ENCODE measurements at regions not wholly inside any gene's neighbourhood (a gene's known extent, or its start where the extent isn't known, plus 50 kb on each side); places are given as distances from the start of the nearest gene placed in this dataset.
"Not testable (repeated sequence)": the region's sequence is repeated elsewhere in the genome, so short reads cannot be mapped to it uniquely, and the experiment has no call there.

- no peak for DNase-seq (ENCODE audit: low read depth in 2 of 2)
Measured at GRCh38 chr2:193222454-193222853, 1027.7 kb upstream of the TMEFF2 start.

- no peak for DNase-seq (ENCODE audit: low read depth in 2 of 2)
Measured at GRCh38 chr2:193219413-193219812, 1024.7 kb upstream of the TMEFF2 start.

- no peak for DNase-seq (ENCODE audit: low read depth in 2 of 2)
Measured at GRCh38 chr2:193201583-193201982, 1006.9 kb upstream of the TMEFF2 start.

- DNase-seq (ENCODE audit: low read depth in 2 of 2) = no peak
Measured at GRCh38 chr2:193199322-193199721, 1004.6 kb upstream of the TMEFF2 start.

DNA sequence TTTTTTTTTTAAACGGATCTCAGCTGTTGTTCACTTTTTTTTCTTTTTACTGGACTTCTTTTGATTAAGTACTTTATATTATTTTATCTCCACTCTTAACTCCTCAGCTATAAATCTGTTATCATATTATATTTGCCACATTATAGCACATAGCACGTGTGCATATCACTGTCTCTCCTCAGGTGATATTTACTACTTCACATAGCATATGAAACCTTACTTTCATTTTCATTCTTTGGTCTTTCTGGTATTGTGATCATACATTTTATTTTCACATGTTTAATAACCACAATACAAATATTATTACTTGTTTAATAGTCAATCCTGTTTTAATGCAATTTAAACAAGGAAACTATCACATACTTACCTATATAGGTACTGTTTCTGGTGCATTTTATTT is 993.1 kb upstream of the TMEFF2 start:
- DNase-seq (ENCODE audit: low read depth in 2 of 2) = no peak

- DNase-seq (ENCODE audit: low read depth in 2 of 2) = not testable (repeated sequence)
Measured at GRCh38 chr2:193170981-193171380, 976.2 kb upstream of the TMEFF2 start.

DNA sequence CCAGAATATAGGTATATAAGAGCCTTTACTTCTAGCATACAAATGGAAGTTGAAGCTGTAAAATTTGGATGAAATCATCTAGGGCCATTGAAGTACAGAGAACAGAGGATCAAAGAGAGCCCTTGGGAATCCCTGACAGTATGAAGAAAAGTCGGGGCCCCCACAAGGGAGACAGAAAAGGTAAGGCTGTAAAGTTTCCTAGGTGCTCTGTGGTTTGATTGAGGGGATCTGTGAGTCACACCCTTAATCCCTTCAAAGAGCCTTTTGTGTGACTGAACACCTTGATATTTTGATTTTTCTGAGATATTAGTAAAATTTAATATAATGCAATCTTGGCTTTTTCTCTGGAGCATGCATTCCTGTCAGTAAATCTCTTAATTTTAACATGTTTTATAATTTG is 961.7 kb upstream of the TMEFF2 start:
- DNase-seq (ENCODE audit: low read depth in 2 of 2) = no peak

DNA sequence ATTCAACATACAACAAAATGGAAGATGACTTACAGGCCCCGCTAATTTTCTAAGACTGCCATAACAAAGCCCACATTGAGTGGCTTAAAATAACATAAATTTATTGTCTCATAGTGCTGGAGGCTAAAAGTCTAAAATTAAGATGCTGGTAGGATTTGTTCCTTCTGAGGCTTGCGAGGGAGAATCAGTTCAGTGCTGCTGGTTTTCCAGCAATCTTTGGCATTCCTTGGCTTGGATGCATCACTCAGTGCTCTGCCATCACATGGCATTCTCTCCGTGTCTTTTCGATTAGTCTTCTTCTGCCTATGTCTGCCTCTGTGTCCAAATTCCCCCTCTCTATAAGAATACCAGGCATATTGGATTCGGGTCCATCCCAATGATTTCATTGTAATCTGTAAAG is 959.3 kb upstream of the TMEFF2 start:
- no peak for DNase-seq (ENCODE audit: low read depth in 2 of 2)

GRCh38 chr2:193153576-193153975 is 958.8 kb upstream of the TMEFF2 start:
- no peak for DNase-seq (ENCODE audit: low read depth in 2 of 2)

GRCh38 chr2:193142467-193142866 is 947.7 kb upstream of the TMEFF2 start:
- not testable (repeated sequence) for DNase-seq (ENCODE audit: low read depth in 2 of 2)

DNA sequence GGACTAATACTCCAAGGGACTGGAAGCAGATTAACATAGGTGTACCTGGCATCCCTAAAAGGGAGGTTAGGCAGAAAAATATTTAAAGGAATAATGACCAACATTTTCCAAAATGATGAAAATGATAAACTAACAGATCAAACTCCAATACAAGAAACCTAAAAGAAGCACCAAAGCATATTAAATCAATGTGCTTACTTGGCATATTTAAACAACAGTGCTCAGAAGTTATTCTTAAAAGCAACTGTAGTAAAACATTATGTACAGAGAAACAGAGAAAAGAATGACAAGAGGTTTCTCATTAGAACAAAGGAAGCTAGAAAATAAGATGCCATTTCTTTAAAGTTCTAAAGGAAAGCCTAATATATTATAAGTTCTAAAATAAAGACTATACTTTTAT is 947.3 kb upstream of the TMEFF2 start:
- DNase-seq (ENCODE audit: low read depth in 2 of 2) = no peak

DNA sequence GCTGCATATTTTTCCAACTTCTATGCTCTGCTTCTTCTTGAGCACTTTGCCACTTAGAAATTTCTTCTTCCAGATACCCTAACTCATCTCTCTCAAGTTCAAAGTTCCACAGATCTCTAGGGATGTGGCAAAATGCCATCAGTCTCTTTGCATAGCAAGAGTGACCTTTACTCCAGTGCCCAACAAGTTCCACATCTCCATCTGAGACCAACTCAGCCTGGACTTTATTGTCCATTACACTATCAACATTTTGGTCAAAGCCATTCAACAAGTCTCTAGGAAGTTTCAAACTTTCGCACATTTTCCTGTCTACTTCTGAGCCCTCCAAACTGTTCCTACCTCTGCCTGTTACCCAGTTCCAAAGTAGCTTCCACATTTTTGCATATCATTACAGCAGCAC is 946.2 kb upstream of the TMEFF2 start:
- DNase-seq (ENCODE audit: low read depth in 2 of 2) = not testable (repeated sequence)

- DNase-seq (ENCODE audit: low read depth in 2 of 2) = no peak
Measured at GRCh38 chr2:193124815-193125214, 930.1 kb upstream of the TMEFF2 start.

- no peak for DNase-seq (ENCODE audit: low read depth in 2 of 2)
Measured at GRCh38 chr2:193114827-193115226, 920.1 kb upstream of the TMEFF2 start.

DNA sequence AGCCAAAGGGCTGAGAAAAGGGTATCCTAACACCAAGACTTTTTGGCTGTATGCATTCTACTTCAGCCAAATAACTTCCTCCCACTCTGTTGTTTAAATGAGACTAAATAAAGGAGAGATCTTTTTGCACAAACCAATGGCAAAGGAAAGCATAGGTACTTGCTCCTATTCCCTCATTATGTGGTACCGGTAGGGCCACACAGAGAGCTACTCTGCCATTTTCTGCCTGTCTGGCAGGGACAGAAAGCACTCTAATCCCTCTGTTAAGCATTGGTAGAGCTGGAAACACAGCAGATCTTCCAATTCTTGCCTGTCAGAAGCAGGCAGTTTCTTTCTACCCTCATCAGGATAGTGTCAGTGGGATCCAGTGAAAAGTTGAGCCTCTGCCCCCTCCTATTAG is 918.3 kb upstream of the TMEFF2 start:
- no peak for DNase-seq (ENCODE audit: low read depth in 2 of 2)

GRCh38 chr2:193103064-193103463 is 908.3 kb upstream of the TMEFF2 start:
- DNase-seq (ENCODE audit: low read depth in 2 of 2) = no peak

- no peak for DNase-seq (ENCODE audit: low read depth in 2 of 2)
Measured at GRCh38 chr2:193101591-193101990, 906.9 kb upstream of the TMEFF2 start.

GRCh38 chr2:193088026-193088425 is 893.3 kb upstream of the TMEFF2 start:
- no peak for DNase-seq (ENCODE audit: low read depth in 2 of 2)

DNA sequence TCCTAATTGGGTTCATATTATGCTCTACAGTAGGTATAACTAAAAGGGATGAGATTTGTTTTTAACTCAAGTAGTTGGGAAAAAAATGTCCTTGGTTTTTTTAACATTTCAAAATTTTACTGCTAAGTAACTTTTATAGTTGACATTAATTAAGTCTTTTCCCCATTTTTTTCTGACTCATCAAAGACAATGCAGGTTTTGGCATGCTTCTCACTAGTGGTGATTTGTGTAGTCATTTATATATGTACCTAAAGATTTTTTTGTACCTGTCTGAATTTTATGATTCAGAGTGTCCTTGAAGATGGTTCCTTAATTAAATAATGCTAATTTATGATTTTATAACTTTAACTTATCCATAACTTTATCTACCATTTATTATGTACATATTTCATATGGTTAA is 882.3 kb upstream of the TMEFF2 start:
- DNase-seq (ENCODE audit: low read depth in 2 of 2) = no peak

- no peak for DNase-seq (ENCODE audit: low read depth in 2 of 2)
Measured at GRCh38 chr2:193074933-193075332, 880.2 kb upstream of the TMEFF2 start.

GRCh38 chr2:193072647-193073046 is 877.9 kb upstream of the TMEFF2 start:
- no peak for DNase-seq (ENCODE audit: low read depth in 2 of 2)

DNA sequence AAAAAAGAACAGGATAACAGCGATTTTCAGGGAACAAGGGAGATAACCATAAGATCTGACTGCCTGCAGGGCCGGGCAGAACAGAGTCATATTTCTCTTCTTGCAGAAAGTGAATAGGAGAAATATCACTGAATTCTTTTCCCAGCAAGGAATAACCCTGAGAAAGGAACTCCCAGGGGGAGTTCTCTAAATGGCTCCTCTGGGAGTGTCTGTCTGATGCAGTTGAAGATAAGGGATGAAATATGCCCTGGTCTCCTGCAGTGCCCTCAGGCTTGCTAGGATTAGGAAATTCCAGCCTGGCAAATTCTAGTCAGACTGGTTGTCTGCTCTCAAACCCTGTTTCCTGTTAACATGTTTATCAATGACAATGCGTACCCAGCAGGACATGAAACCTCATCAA is 830.8 kb upstream of the TMEFF2 start:
- not testable (repeated sequence) for DNase-seq (ENCODE audit: low read depth in 2 of 2)

GRCh38 chr2:193024791-193025190 is 830.1 kb upstream of the TMEFF2 start:
- no peak for DNase-seq (ENCODE audit: low read depth in 2 of 2)

DNA sequence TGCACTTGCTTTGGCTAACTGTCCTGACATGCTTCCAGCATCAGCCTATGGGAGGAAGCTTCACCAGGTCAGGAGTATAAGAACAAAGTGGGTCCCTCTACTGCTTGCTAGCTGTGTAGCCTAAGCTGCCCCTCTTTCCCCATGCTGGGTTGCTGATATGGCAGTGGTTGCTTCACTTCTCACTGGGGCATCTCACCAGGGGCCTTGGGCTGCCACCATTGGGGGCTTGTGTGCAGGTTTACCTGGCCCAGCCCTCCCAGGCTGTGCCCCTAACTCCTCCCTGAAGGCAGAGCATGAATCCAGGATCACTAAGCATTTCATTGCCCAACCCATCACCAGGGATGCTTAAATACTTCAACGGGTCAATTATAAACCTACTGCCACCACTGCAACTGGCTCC is 817.1 kb upstream of the TMEFF2 start:
- DNase-seq (ENCODE audit: low read depth in 2 of 2) = no peak

DNA sequence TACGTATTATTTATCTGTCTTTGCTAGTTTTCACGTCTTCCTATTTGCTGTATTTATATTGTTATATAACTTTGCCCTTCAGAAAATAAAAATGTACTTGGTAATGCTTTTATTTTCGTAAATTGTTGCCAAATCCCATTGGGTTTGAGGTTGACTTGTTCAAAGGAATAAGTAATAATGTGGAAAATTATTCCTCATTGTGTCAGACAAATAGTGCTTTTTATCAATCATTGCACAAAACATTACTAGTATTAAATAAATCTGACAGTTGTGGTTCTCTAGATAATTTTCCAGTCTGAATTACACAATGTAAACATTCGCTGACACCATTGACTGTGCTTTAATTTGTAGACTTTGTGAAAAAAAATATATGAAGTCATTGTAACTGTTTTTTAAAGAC is 798.3 kb upstream of the TMEFF2 start:
- DNase-seq (ENCODE audit: low read depth in 2 of 2) = no peak
